ENCODE measurements at regions not wholly inside any gene's neighbourhood (a gene's known extent, or its start where the extent isn't known, plus 50 kb on each side); places are given as distances from the start of the nearest gene placed in this dataset.
"Not testable (repeated sequence)": the region's sequence is repeated elsewhere in the genome, so short reads cannot be mapped to it uniquely, and the experiment has no call there.

- not testable (repeated sequence) for H3K79me1 ChIP-seq (ENCODE audit: low read length); H3K4ac ChIP-seq (ENCODE audit: low read depth, low read length); H4K8ac ChIP-seq (ENCODE audit: low read depth, low read length); H2AFZ ChIP-seq (ENCODE audit: insufficient read depth, low read length, poor library complexity); H3K79me2 ChIP-seq (ENCODE audit: control insufficient read depth, insufficient read depth, low read length, poor library complexity); H3K4me1 ChIP-seq (ENCODE audit: control insufficient read depth in 1 of 2, insufficient read depth in 2 of 2, low read length in 2 of 2); H2BK120ac ChIP-seq (ENCODE audit: insufficient read depth, low read length, poor library complexity); H3K36me3 ChIP-seq (ENCODE audit: control insufficient read depth in 1 of 2, insufficient read depth in 2 of 2, low read length in 2 of 2); H3K27me3 ChIP-seq (ENCODE audit: insufficient read depth, low read length); H3K18ac ChIP-seq (ENCODE audit: low read length); H2AK5ac ChIP-seq (ENCODE audit: low read length); H3K4me3 ChIP-seq (ENCODE audit: low read depth, low read length); H2BK12ac ChIP-seq (ENCODE audit: low read length); H3K14ac ChIP-seq (ENCODE audit: low read length); H3K27ac ChIP-seq (ENCODE audit: low read depth, low read length); H4K91ac ChIP-seq (ENCODE audit: low read depth, low read length); H3K9me3 ChIP-seq (ENCODE audit: insufficient read depth, low read depth, low read length); H3K23ac ChIP-seq (ENCODE audit: low read length); DNase-seq; H4K12ac ChIP-seq (ENCODE audit: low read depth, low read length); H3K9ac ChIP-seq (ENCODE audit: low read length); H3K4me2 ChIP-seq (ENCODE audit: low read length); H2BK5ac ChIP-seq (ENCODE audit: low read depth, low read length, poor library complexity)
- no CpG with 5 or more reads among the region's 11 CpGs for WGBS (ENCODE audit: extremely low coverage, insufficient coverage, insufficient read length)
Observed at GRCh38 chr5:119769695-119770693, 140.6 kb downstream of the FAM170A start.

- not testable (repeated sequence) for H4K8ac ChIP-seq (ENCODE audit: low read depth, low read length); H3K4ac ChIP-seq (ENCODE audit: low read depth, low read length); H4K91ac ChIP-seq (ENCODE audit: low read depth, low read length); H3K9ac ChIP-seq (ENCODE audit: low read length); H3K79me2 ChIP-seq (ENCODE audit: control insufficient read depth, insufficient read depth, low read length, poor library complexity); H3K14ac ChIP-seq (ENCODE audit: low read length); H3K27ac ChIP-seq (ENCODE audit: low read depth, low read length); H2BK5ac ChIP-seq (ENCODE audit: low read depth, low read length, poor library complexity); H2AFZ ChIP-seq (ENCODE audit: insufficient read depth, low read length, poor library complexity); H3K4me3 ChIP-seq (ENCODE audit: low read depth, low read length); H4K12ac ChIP-seq (ENCODE audit: low read depth, low read length); H3K4me2 ChIP-seq (ENCODE audit: low read length); H3K27me3 ChIP-seq (ENCODE audit: insufficient read depth, low read length); H3K9me3 ChIP-seq (ENCODE audit: insufficient read depth, low read depth, low read length); DNase-seq; H3K23ac ChIP-seq (ENCODE audit: low read length); H2BK12ac ChIP-seq (ENCODE audit: low read length); H3K4me1 ChIP-seq (ENCODE audit: control insufficient read depth in 1 of 2, insufficient read depth in 2 of 2, low read length in 2 of 2); H3K36me3 ChIP-seq (ENCODE audit: control insufficient read depth in 1 of 2, insufficient read depth in 2 of 2, low read length in 2 of 2); H3K79me1 ChIP-seq (ENCODE audit: low read length); H2BK120ac ChIP-seq (ENCODE audit: insufficient read depth, low read length, poor library complexity); H2AK5ac ChIP-seq (ENCODE audit: low read length); H3K18ac ChIP-seq (ENCODE audit: low read length)
- WGBS (ENCODE audit: extremely low coverage, insufficient coverage, insufficient read length) = no CpG with 5 or more reads among the region's 15 CpGs
Observed at GRCh38 chr5:119780145-119780544, 150.8 kb downstream of the FAM170A start.

DNA sequence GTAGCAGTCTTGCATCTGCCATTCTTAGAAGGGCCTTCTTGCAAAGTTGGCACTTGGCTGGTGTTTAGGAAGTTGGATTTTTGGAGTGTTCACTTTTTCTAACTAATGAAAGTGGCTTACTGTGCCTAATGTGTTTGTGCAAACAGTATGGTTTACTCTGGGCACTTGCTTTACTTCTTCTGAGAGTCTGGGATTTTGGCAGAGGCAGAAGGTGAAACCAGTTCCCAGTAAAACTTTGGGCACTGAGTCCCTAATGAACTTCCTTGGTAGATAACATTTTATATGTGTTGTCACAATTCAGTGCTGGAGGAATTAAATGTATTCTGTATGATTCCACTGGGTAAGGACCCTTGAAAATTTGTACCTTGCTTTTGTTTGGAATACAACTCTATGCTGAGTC lies 155.7 kb downstream of the FAM170A start:
- H3K79me1 ChIP-seq (ENCODE audit: low read length) = no peaks in the 10 kb centered on the region
- H3K4me1 ChIP-seq (ENCODE audit: control insufficient read depth in 1 of 2, insufficient read depth in 2 of 2, low read length in 2 of 2) = no peaks in the 10 kb centered on the region
- no peak overlapping the region for H3K4ac ChIP-seq (ENCODE audit: low read depth, low read length)
- no peak overlapping the region for H4K8ac ChIP-seq (ENCODE audit: low read depth, low read length)
- H3K14ac ChIP-seq (ENCODE audit: low read length) = no peak overlapping the region
- no peak for DNase-seq
- no peak overlapping the region for H2BK120ac ChIP-seq (ENCODE audit: insufficient read depth, low read length, poor library complexity)
- H4K91ac ChIP-seq (ENCODE audit: low read depth, low read length) = no peak overlapping the region
- no peaks in the 10 kb centered on the region for H3K36me3 ChIP-seq (ENCODE audit: control insufficient read depth in 1 of 2, insufficient read depth in 2 of 2, low read length in 2 of 2)
- no peak overlapping the region for H3K4me3 ChIP-seq (ENCODE audit: low read depth, low read length)
- H2AFZ ChIP-seq (ENCODE audit: insufficient read depth, low read length, poor library complexity) = no peak overlapping the region
- H3K9ac ChIP-seq (ENCODE audit: low read length) = no peak overlapping the region
- H3K4me2 ChIP-seq (ENCODE audit: low read length) = no peak overlapping the region
- H2AK5ac ChIP-seq (ENCODE audit: low read length) = no peak overlapping the region
- H3K23ac ChIP-seq (ENCODE audit: low read length) = no peak overlapping the region
- H2BK12ac ChIP-seq (ENCODE audit: low read length) = no peak overlapping the region
- no peaks in the 10 kb centered on the region for H3K79me2 ChIP-seq (ENCODE audit: control insufficient read depth, insufficient read depth, low read length, poor library complexity)
- H3K27ac ChIP-seq (ENCODE audit: low read depth, low read length) = no peak overlapping the region
- H2BK5ac ChIP-seq (ENCODE audit: low read depth, low read length, poor library complexity) = no peak overlapping the region
- no peak overlapping the region for H4K12ac ChIP-seq (ENCODE audit: low read depth, low read length)
- no peak overlapping the region for H3K18ac ChIP-seq (ENCODE audit: low read length)
- no peaks in the 10 kb centered on the region for H3K9me3 ChIP-seq (ENCODE audit: insufficient read depth, low read depth, low read length)
- H3K27me3 ChIP-seq (ENCODE audit: insufficient read depth, low read length) = no peaks in the 10 kb centered on the region

GRCh38 chr5:119789406-119790117 lies 160.2 kb downstream of the FAM170A start:
- H2BK12ac ChIP-seq (ENCODE audit: low read length) = no peak overlapping the region
- no peaks in the 10 kb centered on the region for H3K27me3 ChIP-seq (ENCODE audit: insufficient read depth, low read length)
- H2AK5ac ChIP-seq (ENCODE audit: low read length) = no peak overlapping the region
- DNase-seq = peak in 1 of 2 donors; percentile 35
- H3K18ac ChIP-seq (ENCODE audit: low read length) = no peak overlapping the region
- WGBS (ENCODE audit: extremely low coverage, insufficient coverage, insufficient read length) = no CpG with 5 or more reads among the region's 2 CpGs
- H3K4me2 ChIP-seq (ENCODE audit: low read length) = no peak overlapping the region
- no peak overlapping the region for H4K91ac ChIP-seq (ENCODE audit: low read depth, low read length)
- H3K4me1 ChIP-seq (ENCODE audit: control insufficient read depth in 1 of 2, insufficient read depth in 2 of 2, low read length in 2 of 2) = no peaks in the 10 kb centered on the region
- no peak overlapping the region for H4K8ac ChIP-seq (ENCODE audit: low read depth, low read length)
- H3K14ac ChIP-seq (ENCODE audit: low read length) = no peak overlapping the region
- no peaks in the 10 kb centered on the region for H3K79me2 ChIP-seq (ENCODE audit: control insufficient read depth, insufficient read depth, low read length, poor library complexity)
- no peak overlapping the region for H2BK120ac ChIP-seq (ENCODE audit: insufficient read depth, low read length, poor library complexity)
- H2AFZ ChIP-seq (ENCODE audit: insufficient read depth, low read length, poor library complexity) = no peak overlapping the region
- H2BK5ac ChIP-seq (ENCODE audit: low read depth, low read length, poor library complexity) = no peak overlapping the region
- no peak overlapping the region for H3K9ac ChIP-seq (ENCODE audit: low read length)
- H3K9me3 ChIP-seq (ENCODE audit: insufficient read depth, low read depth, low read length) = no peaks in the 10 kb centered on the region
- H3K36me3 ChIP-seq (ENCODE audit: control insufficient read depth in 1 of 2, insufficient read depth in 2 of 2, low read length in 2 of 2) = no peaks in the 10 kb centered on the region
- H4K12ac ChIP-seq (ENCODE audit: low read depth, low read length) = no peak overlapping the region
- H3K79me1 ChIP-seq (ENCODE audit: low read length) = no peaks in the 10 kb centered on the region
- H3K4me3 ChIP-seq (ENCODE audit: low read depth, low read length) = no peak overlapping the region
- no peak overlapping the region for H3K23ac ChIP-seq (ENCODE audit: low read length)
- no peak overlapping the region for H3K27ac ChIP-seq (ENCODE audit: low read depth, low read length)
- no peak overlapping the region for H3K4ac ChIP-seq (ENCODE audit: low read depth, low read length)

Measured in trophoblast cell (in vitro differentiated cells and primary cell).